HL-60 (cell line): ENCODE measurements at regions not wholly inside any gene's neighbourhood (a gene's known extent, or its start where the extent isn't known, plus 50 kb on each side); places are given as distances from the start of the nearest gene placed in this dataset.

Experiments used
- CTCF ChIP-seq: IDR thresholded peaks from one replicate; pipeline ENCODE4 v1.5.1; 2011; ENCODE audit warnings: low read length, control low read depth, inconsistent platforms; ENCODE audit not compliant: insufficient read depth
- GABPA ChIP-seq: IDR thresholded peaks from 2 replicates; pipeline ENCODE4 v1.6.1; 2012; ENCODE audit warnings: low read depth
- POLR2AphosphoS5 ChIP-seq: IDR thresholded peaks from 2 replicates; pipeline ENCODE4 v1.6.1; 2012; ENCODE audit warnings: low read depth
- REST ChIP-seq: IDR thresholded peaks from 2 replicates; pipeline ENCODE4 v1.6.1; 2012; ENCODE audit warnings: low read depth; ENCODE audit not compliant: insufficient replicate concordance

GRCh38 chr2:18428516-18428915 is 131.9 kb downstream of the RDH14 start:
- TF ChIP-seq CTCF (no peak), POLR2AphosphoS5 (no peak), GABPA (no peak), REST (no peak)
